SU-DHL-6 (cell line): ENCODE measurements at regions not wholly inside any gene's neighbourhood (a gene's known extent, or its start where the extent isn't known, plus 50 kb on each side); places are given as distances from the start of the nearest gene placed in this dataset.

Experiments used
- EZH2phosphoT487 ChIP-seq: fragments of 200-600 bp; sonication (generic), shearing (Covaris generic); conservative IDR thresholded peaks from 2 replicates; pipeline ENCODE4 v1.6.1; 2018; ENCODE audit warnings: mild to moderate bottlenecking, antibody characterized with exemption, low read length, moderate library complexity, mixed read lengths
- TF ChIP-seq, protein P1 (sequence below): fragments of 200-600 bp; sonication (generic); IDR thresholded peaks from one replicate; pipeline ENCODE4 v1.5.1; 2017; ENCODE audit warnings: antibody characterized with exemption, mild to moderate bottlenecking, low read length, moderate library complexity; ENCODE audit not compliant: insufficient read depth, poor library complexity, severe bottlenecking

DNA sequence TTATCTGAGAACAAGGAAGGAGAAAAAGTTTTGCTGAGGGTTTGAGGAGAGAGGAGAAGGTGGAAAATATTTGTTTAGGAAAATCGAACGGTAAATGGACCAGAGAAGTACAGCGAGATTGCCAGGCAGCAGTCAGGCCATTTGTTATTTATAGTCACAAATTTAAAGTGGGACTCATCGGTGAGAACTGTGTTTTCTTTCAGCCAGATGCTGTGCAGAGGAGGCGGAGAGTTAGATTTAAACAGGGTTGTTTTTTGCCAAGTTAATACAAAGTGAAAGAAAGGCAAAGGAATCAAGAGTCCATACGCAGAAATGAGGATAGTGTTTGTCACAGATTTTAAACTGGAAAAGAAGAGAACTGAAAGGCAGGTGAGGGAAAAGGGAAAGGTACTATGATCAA lies 200.6 kb upstream of the CNOT2 start:
- TF ChIP-seq, protein P1, sequence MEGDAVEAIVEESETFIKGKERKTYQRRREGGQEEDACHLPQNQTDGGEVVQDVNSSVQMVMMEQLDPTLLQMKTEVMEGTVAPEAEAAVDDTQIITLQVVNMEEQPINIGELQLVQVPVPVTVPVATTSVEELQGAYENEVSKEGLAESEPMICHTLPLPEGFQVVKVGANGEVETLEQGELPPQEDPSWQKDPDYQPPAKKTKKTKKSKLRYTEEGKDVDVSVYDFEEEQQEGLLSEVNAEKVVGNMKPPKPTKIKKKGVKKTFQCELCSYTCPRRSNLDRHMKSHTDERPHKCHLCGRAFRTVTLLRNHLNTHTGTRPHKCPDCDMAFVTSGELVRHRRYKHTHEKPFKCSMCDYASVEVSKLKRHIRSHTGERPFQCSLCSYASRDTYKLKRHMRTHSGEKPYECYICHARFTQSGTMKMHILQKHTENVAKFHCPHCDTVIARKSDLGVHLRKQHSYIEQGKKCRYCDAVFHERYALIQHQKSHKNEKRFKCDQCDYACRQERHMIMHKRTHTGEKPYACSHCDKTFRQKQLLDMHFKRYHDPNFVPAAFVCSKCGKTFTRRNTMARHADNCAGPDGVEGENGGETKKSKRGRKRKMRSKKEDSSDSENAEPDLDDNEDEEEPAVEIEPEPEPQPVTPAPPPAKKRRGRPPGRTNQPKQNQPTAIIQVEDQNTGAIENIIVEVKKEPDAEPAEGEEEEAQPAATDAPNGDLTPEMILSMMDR: no peak
- TF ChIP-seq EZH2phosphoT487: no peak
